HCT116 (cell line): ENCODE measurements at regions not wholly inside any gene's neighbourhood (a gene's known extent, or its start where the extent isn't known, plus 50 kb on each side); places are given as distances from the start of the nearest gene placed in this dataset.

ENCODE experiments used
- ATAC-seq: fragments of 200-7000 bp; cut with Tn5 transposase; 2 replicates; pipeline ENCODE4 v1.9.1; 2020; ENCODE audit warnings: mild to moderate bottlenecking, moderate library complexity
- BruUV-seq: library from RNA; stranded (reverse); fragments of 400-500 nt; replicated peaks from 2 replicates; lab custom pipeline; 2021; lab: Mats Ljungman, UMichigan
- CTCF ChIA-PET: fragments of 300-600 bp; sonication (Branson Sonifier 250); formaldehyde crosslinking; loops from one replicate; lab custom pipeline; 2021; ENCODE audit warnings: antibody characterized with exemption; lab: Charles Lee
- POLR2A ChIA-PET: fragments of 300-600, 350-600 bp; sonication (Branson Sonifier 250); formaldehyde crosslinking; loops from one replicate; lab custom pipeline; 2021; ENCODE audit warnings: antibody characterized with exemption; lab: Charles Lee
- RAD21 ChIA-PET, 2 experiments: fragments of 300-600 bp; sonication (Branson Sonifier 250); formaldehyde crosslinking; loops; one replicate each; lab custom pipeline; 2023; ENCODE audit warnings: low total read pairs in 2 of 2; ENCODE audit not compliant: uncharacterized antibody in 2 of 2, unreplicated experiment in 2 of 2, low non-redundant PET in 1 of 2; lab: Charles Lee
- DNase-seq: peaks from one replicate; pipeline ENCODE4 v3.0.0-alpha.2; 2010; ENCODE audit warnings: low read depth, low spot score
- H2AFZ ChIP-seq: fragments of 200-600 bp; shearing (Covaris generic), sonication (generic); 2 replicates; pipeline ENCODE4 v1.6.1; 2017; ENCODE audit warnings: low read depth, mixed run types, mixed read lengths, antibody characterized with exemption, low read length; ENCODE audit not compliant: poor library complexity, severe bottlenecking
- H3K27ac ChIP-seq: 2 replicates; pipeline ENCODE4 v1.5.1; 2012; ENCODE audit warnings: low read depth, low read length
- H3K27me3 ChIP-seq: fragments of 200-600 bp; sonication (generic); 2 replicates; pipeline ENCODE4 v1.6.1; 2016; ENCODE audit warnings: mixed run types, low read length, mixed read lengths; ENCODE audit not compliant: insufficient read depth
- H3K36me3 ChIP-seq, 2 experiments: fragments of 200-500 bp in 1 of 2; fragments of 200-600 bp in 1 of 2; sonication (Bioruptor generic) in 1 of 2; sonication (generic) in 1 of 2; 2 replicates each; pipeline versions ENCODE4 v1.5.1 to v1.6.1; 2014 to 2016; ENCODE audit warnings: low read length in 2 of 2, inconsistent platforms in 1 of 2, mixed read lengths in 1 of 2, mixed run types in 1 of 2; ENCODE audit not compliant: insufficient read depth in 2 of 2, control insufficient read depth in 1 of 2
- H3K4me1 ChIP-seq, 2 experiments: fragments of 200-600 bp in 1 of 2; sonication (generic) in 1 of 2; 2 replicates each; pipeline versions ENCODE4 v1.5.1 to v1.6.1; 2012 to 2017; ENCODE audit warnings: low read length in 2 of 2, inconsistent platforms in 1 of 2, mild to moderate bottlenecking in 1 of 2, mixed read lengths in 1 of 2, mixed run types in 1 of 2, moderate library complexity in 1 of 2; ENCODE audit not compliant: insufficient read depth in 2 of 2, control insufficient read depth in 1 of 2
- H3K4me2 ChIP-seq: fragments of 200-600 bp; sonication (generic); 2 replicates; pipeline ENCODE4 v1.6.1; 2017; ENCODE audit warnings: mixed run types, low read length, mixed read lengths
- H3K4me3 ChIP-seq, 2 experiments: fragments of 200-600 bp in 1 of 2; sonication (generic) in 1 of 2; replicated peaks in 1 of 2; 2 replicates each; pipeline ENCODE4 v1.5.1; 2011 to 2016; ENCODE audit warnings: low read length in 2 of 2, control low read depth in 1 of 2, low read depth in 1 of 2, mild to moderate bottlenecking in 1 of 2, mixed read lengths in 1 of 2, mixed run types in 1 of 2
- H3K79me2 ChIP-seq: fragments of 200-600 bp; sonication (generic); 2 replicates; pipeline ENCODE4 v1.6.1; 2017; ENCODE audit warnings: mild to moderate bottlenecking, mixed run types, low read length, moderate library complexity, mixed read lengths; ENCODE audit not compliant: insufficient read depth
- H3K9ac ChIP-seq: fragments of 200-600 bp; sonication (generic); 2 replicates; pipeline ENCODE4 v1.6.1; 2016; ENCODE audit warnings: low read length, mixed read lengths
- H3K9me2 ChIP-seq: fragments of 200-600 bp; sonication (generic), shearing (Covaris generic); 2 replicates; pipeline ENCODE4 v1.6.1; 2017; ENCODE audit warnings: mixed run types, mild to moderate bottlenecking, moderate library complexity; ENCODE audit not compliant: insufficient read depth
- H3K9me3 ChIP-seq, 2 experiments: fragments of 200-500 bp in 1 of 2; fragments of 200-600 bp in 1 of 2; sonication (Bioruptor generic) in 1 of 2; sonication (generic) in 1 of 2; 2 replicates each; pipeline ENCODE4 v1.6.1; 2014 to 2017; ENCODE audit warnings: low read length in 2 of 2, mixed read lengths in 2 of 2, inconsistent platforms in 1 of 2, low read depth in 1 of 2, mild to moderate bottlenecking in 1 of 2, mixed run types in 1 of 2, moderate library complexity in 1 of 2; ENCODE audit not compliant: control insufficient read depth in 1 of 2, insufficient read depth in 1 of 2
- H4K20me1 ChIP-seq: fragments of 200-600 bp; sonication (generic), shearing (Covaris generic); 2 replicates; pipeline ENCODE4 v1.6.1; 2017; ENCODE audit warnings: mixed run types, mild to moderate bottlenecking, moderate library complexity; ENCODE audit not compliant: insufficient read depth
- EGR1 ChIP-seq: IDR thresholded peaks from 2 replicates; pipeline ENCODE4 v1.6.1; 2012; ENCODE audit warnings: low read depth
- EZH2 ChIP-seq: fragments of 200-600 bp; sonication (generic); IDR thresholded peaks from 2 replicates; pipeline ENCODE4 v1.6.1; 2017; ENCODE audit warnings: antibody characterized with exemption, mixed run types
- EZH2phosphoT487 ChIP-seq: fragments of 200-600 bp; IDR thresholded peaks from 2 replicates; pipeline ENCODE4 v1.6.1; 2018; ENCODE audit warnings: antibody characterized with exemption, borderline replicate concordance
- FOSL1 ChIP-seq: IDR thresholded peaks from 2 replicates; pipeline ENCODE4 v1.6.1; 2012; ENCODE audit warnings: low read depth
- JUND ChIP-seq: IDR thresholded peaks from 2 replicates; pipeline ENCODE4 v1.6.1; 2012
- POLR2A ChIP-seq: IDR thresholded peaks from 2 replicates; pipeline ENCODE4 v1.7.0; 2011; ENCODE audit warnings: borderline replicate concordance; ENCODE audit not compliant: insufficient read depth, insufficient read length; ENCODE audit errors: extremely low read depth
- POLR2AphosphoS5 ChIP-seq: IDR thresholded peaks from 2 replicates; pipeline ENCODE4 v1.6.1; 2011; ENCODE audit warnings: mild to moderate bottlenecking, low read depth, low read length, moderate library complexity
- RAD21 ChIP-seq: IDR thresholded peaks from 2 replicates; pipeline ENCODE4 v1.6.1; 2012; ENCODE audit warnings: low read depth, mild to moderate bottlenecking
- TCF7L2 ChIP-seq: IDR thresholded peaks from 2 replicates; pipeline ENCODE4 v1.7.0; 2011; ENCODE audit warnings: borderline replicate concordance, inconsistent platforms; ENCODE audit not compliant: insufficient read depth, insufficient read length; ENCODE audit errors: extremely low read depth
- YY1 ChIP-seq: IDR thresholded peaks from 2 replicates; pipeline ENCODE4 v1.6.1; 2011; ENCODE audit warnings: low read length, low read depth, moderate library complexity, mild to moderate bottlenecking; ENCODE audit not compliant: insufficient replicate concordance; ENCODE audit errors: extremely low read depth
- ZFX ChIP-seq: fragments of 450-650 bp; IDR thresholded peaks from 2 replicates; pipeline ENCODE4 v1.6.1; 2017
- intact Hi-C: fragments of 100-400 bp; cut with micrococcal nuclease; formaldehyde crosslinking; loops from 2 replicates; pipeline ENCODE4 v1.10.0; 2022
- TF ChIP-seq, protein P1 (sequence below): IDR thresholded peaks from 2 replicates; pipeline ENCODE4 v1.6.1; 2012; ENCODE audit warnings: low read depth
- TF ChIP-seq, protein P2 (sequence below): IDR thresholded peaks from 2 replicates; pipeline ENCODE4 v1.6.1; 2012

DNA sequence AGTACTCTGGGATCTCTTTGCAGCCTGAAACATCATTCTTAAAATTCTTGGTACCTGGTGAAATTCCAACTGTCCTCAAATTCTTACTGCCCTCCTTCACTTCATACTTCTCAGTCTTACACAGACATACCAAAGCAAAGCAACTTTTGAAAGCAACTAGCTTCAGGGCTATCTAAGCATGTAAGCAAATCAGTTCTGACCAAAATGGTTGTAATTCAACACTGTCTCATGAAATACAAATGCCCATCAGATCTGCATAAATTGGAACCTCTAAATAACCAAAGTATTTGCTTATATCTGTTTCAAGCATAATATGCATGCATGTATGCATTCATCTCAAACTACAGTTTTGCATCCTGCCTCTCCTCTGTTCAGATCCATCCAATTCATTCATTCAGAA lies 308.1 kb upstream of the PPARGC1A start:
- H3K79me2 ChIP-seq, result no peaks in the 10 kb centered on the region
- H3K9me2 ChIP-seq, result no peaks in the 10 kb centered on the region
- H3K9ac ChIP-seq, result no peak overlapping the region
- ChIA-PET RAD21 (no interaction called here), CTCF (no interaction called here), POLR2A (no interaction called here)
- no peak overlapping the region for H3K4me3 ChIP-seq
- H3K27ac ChIP-seq, result no peak overlapping the region
- no peak overlapping the region for H2AFZ ChIP-seq
- no peaks in the 10 kb centered on the region for H3K27me3 ChIP-seq
- H3K9me3 ChIP-seq, result no peaks in the 10 kb centered on the region
- H4K20me1 ChIP-seq, result no peaks in the 10 kb centered on the region
- no peak for TF ChIP-seq EZH2phosphoT487
- TF ChIP-seq YY1, result no peak
- TF ChIP-seq POLR2A, result no peak
- no peak for TF ChIP-seq RAD21
- no peak for TF ChIP-seq TCF7L2
- no peak for TF ChIP-seq ZFX
- intact Hi-C loops, result no loop called here
- no peak overlapping the region for H3K4me2 ChIP-seq
- ATAC-seq (no peak), DNase-seq (no peak)
- no TSS peak for BruUV-seq
- no peaks in the 10 kb centered on the region for H3K4me1 ChIP-seq
- no peaks in the 10 kb centered on the region for H3K36me3 ChIP-seq

DNA sequence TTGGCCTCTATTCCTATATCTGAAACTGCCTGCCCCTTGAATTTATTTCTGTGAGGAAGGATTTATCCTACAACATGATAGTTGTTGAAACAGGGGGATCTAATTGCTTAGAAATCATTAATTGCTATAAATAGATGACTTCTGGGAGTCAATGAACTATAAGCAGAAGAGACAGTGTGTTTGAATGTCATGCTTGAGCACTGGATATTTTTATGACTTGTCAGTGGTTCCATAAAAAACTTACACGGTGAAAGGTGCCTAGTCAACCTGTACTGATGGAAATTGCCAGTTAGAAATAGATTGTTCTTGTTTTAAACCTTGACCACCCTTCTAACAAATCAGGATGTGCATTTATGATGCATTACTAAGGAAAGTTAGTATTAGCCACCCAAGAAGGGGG lies 306.9 kb upstream of the PPARGC1A start:
- no peaks in the 10 kb centered on the region for H3K79me2 ChIP-seq
- no peaks in the 10 kb centered on the region for H3K36me3 ChIP-seq
- no peaks in the 10 kb centered on the region for H3K27me3 ChIP-seq
- H2AFZ ChIP-seq, result no peak overlapping the region
- RAD21 ChIA-PET, result no interaction called here
- H4K20me1 ChIP-seq, result no peaks in the 10 kb centered on the region
- no peak overlapping the region for H3K27ac ChIP-seq
- intact Hi-C loops, result no loop called here
- no peak overlapping the region for H3K9ac ChIP-seq
- no peaks in the 10 kb centered on the region; a peak in 1 of 4 replicates for H3K9me3 ChIP-seq
- H3K4me1 ChIP-seq, result no peaks in the 10 kb centered on the region
- POLR2A ChIA-PET, result no interaction called here
- no peak overlapping the region for H3K4me2 ChIP-seq
- H3K9me2 ChIP-seq, result no peaks in the 10 kb centered on the region
- CTCF ChIA-PET, result no interaction called here
- ATAC-seq, result no peak
- TF ChIP-seq EZH2, result no peak
- no peak for TF ChIP-seq RAD21
- TF ChIP-seq, protein P1, sequence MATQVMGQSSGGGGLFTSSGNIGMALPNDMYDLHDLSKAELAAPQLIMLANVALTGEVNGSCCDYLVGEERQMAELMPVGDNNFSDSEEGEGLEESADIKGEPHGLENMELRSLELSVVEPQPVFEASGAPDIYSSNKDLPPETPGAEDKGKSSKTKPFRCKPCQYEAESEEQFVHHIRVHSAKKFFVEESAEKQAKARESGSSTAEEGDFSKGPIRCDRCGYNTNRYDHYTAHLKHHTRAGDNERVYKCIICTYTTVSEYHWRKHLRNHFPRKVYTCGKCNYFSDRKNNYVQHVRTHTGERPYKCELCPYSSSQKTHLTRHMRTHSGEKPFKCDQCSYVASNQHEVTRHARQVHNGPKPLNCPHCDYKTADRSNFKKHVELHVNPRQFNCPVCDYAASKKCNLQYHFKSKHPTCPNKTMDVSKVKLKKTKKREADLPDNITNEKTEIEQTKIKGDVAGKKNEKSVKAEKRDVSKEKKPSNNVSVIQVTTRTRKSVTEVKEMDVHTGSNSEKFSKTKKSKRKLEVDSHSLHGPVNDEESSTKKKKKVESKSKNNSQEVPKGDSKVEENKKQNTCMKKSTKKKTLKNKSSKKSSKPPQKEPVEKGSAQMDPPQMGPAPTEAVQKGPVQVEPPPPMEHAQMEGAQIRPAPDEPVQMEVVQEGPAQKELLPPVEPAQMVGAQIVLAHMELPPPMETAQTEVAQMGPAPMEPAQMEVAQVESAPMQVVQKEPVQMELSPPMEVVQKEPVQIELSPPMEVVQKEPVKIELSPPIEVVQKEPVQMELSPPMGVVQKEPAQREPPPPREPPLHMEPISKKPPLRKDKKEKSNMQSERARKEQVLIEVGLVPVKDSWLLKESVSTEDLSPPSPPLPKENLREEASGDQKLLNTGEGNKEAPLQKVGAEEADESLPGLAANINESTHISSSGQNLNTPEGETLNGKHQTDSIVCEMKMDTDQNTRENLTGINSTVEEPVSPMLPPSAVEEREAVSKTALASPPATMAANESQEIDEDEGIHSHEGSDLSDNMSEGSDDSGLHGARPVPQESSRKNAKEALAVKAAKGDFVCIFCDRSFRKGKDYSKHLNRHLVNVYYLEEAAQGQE, result no peak
- TF ChIP-seq EGR1, result no peak
- TF ChIP-seq JUND, result no peak
- no peak for TF ChIP-seq POLR2AphosphoS5
- no peak for TF ChIP-seq FOSL1
- TF ChIP-seq, protein P2, sequence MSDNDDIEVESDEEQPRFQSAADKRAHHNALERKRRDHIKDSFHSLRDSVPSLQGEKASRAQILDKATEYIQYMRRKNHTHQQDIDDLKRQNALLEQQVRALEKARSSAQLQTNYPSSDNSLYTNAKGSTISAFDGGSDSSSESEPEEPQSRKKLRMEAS, result no peak
- no peak for TF ChIP-seq EZH2phosphoT487
- TF ChIP-seq TCF7L2, result no peak
- no peak for DNase-seq
- BruUV-seq, result no TSS peak
- H3K4me3 ChIP-seq, result no peak overlapping the region
